NCI-H1436 (cell line): ENCODE measurements at regions not wholly inside any gene's neighbourhood (a gene's known extent, or its start where the extent isn't known, plus 50 kb on each side); places are given as distances from the start of the nearest gene placed in this dataset.
"Not testable (repeated sequence)": the region's sequence is repeated elsewhere in the genome, so short reads cannot be mapped to it uniquely, and the experiment has no call there.

Experiments used
- DNase-seq: peaks from one replicate; lab custom pipeline; 2025; lab: John Stamatoyannopoulos, UW

DNA sequence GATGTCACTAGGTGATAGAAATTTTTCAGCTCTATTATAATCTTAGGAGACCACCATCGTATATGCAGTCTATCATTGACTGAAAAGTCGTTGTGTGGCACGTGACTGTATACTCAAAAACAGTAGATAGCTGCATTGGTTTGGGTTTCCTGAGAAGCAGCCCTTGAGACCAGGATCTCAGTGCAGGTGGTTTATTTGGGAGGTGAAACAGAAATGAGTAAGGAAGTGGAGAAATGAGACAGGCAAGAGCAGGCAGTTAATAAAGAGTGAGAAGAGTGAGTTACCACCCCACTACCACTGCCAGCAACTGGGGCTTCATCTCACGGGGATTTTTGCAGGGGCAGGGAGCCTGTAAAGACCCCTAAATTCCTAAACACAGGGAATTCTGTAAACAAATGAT lies 221.0 kb downstream of the SHQ1 start:
- no peak for DNase-seq

DNA sequence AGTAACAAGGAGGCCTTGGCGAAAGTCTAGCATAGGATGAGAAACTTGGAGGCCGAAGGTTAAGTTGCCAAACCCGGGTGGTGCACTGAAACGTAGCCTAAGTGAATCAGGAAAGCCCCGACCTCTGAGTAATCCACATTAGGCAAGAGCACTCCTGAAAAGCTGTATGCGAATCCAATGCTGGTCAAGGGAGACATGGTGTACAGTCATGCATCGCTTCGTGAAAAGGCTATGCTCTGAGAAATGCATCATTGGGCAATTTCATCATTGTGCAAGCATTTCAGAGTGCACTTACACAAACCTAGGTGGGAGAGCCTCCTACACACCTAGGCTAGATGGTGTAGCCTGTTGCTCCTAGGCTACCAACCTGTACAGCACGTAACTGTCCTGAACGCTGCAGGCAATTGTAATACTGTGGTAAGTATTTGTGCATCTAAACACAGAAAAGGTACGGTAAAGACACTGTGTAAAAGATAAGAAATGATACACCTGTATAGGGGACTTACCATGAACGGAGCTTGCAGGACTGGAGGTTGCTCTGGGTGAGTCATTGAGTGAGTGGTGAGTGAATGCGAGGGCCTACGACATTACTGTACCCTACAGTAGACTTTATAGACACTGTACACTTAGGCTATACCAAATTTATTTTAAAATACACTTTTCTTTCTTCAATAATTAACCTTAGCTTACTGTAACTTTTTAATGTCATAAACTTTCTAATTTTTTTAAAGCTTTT lies 222.5 kb downstream of the SHQ1 start:
- DNase-seq = no peak

DNA sequence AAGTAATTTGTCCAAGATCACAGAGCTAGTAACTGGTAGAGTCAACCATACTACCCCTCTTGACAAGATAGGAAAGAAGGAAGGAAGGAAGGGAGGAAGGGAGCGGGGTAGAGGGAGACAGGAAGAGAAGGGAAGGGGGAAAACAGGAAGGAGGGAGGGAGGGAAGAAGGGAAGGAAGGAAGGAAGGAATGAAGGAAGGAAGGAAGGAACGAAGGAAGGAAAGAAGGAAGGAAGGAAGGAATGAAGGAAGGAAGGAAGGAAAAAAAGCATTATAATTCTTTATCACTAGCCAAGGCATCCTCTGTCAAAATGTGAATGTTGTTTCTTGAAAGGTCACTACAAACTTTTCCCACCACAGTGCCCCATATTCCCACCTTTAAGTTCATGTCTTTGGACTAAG lies 223.6 kb downstream of the SHQ1 start:
- DNase-seq = no peak

DNA sequence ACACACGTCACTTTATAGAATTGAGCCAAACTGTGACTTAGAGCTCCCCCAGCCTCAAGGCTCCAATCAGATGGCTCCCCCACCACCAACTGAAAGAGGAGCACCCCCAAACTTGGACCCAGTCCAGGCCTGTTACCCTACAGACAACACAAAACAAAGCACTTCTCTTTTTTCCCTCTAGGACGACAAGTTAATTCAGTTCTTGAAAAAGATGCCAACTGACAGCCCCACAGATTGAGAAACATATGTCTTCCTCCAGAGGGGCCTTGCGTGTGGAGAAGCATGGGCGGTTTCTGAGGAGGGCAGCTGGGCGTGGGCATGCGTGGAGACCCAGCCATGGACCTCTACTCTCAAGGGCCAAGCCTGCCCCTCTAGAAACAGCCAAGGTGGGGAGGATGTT lies 229.5 kb downstream of the SHQ1 start:
- no peak for DNase-seq

DNA sequence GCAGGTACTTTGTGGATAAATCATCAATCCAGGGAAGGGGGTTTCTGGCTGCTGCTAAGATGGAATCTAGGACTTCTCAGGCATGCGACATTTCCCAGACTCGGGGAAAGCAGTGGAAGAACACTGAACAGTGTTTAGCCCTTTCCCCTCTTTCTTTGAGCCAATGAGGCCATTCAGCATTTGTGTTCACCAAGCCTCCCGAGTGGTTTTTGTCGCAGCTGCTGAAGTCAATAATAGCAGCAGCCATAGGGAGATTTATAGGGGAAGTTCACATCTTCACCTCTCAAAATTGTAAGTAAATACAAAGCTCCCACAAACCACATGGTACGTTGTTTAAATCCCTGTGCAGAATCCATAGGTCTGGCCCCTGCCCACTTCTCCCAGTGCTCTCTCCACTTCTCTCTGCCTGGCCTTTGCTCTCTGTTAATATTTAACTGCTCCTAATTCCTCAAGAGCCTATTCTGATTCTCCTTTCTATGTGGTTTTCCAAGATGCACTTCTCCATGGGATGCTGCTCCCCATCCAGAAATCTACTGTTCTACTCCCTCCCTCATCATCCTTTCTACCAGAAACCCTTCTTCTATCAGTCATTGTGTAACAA lies 230.7 kb downstream of the SHQ1 start:
- no peak for DNase-seq

DNA sequence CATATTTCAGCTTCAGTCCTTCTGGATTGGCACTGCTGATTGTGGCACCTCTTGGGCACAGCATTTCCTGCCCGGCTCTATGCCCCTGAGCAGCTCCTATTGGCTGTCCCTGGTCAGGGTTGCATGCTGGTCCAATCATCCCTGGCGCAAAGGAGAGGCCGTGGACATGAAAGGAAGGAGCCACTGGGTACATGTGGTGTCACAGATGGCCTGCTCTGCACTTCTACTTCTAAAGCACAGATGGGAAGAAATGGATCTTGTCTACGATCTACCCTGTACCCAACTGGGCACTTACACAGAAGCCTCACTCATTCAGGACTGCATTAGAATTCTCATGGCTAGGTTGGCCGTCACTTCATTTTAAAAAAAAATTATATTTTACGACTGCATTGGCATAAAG lies 232.5 kb downstream of the SHQ1 start:
- DNase-seq = no peak

DNA sequence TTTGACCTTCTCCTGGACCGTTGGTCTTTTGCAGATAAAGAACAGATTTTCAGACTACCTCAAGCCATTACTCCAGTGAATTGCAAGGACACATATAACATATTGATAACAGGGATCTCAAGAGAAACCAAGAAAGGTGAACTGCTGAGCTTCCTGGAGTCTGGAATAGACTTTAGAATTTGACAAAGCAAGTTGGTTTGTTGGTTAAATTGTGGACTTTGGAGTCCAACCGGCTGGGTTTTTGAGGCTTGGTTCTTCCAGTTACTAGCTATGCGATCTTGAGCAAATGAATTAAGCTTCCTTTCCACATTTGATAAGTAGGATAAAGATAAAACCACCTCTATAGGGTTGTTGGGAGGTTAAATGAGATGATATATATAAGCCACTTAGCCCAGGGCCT lies 233.1 kb downstream of the SHQ1 start:
- no peak for DNase-seq

DNA sequence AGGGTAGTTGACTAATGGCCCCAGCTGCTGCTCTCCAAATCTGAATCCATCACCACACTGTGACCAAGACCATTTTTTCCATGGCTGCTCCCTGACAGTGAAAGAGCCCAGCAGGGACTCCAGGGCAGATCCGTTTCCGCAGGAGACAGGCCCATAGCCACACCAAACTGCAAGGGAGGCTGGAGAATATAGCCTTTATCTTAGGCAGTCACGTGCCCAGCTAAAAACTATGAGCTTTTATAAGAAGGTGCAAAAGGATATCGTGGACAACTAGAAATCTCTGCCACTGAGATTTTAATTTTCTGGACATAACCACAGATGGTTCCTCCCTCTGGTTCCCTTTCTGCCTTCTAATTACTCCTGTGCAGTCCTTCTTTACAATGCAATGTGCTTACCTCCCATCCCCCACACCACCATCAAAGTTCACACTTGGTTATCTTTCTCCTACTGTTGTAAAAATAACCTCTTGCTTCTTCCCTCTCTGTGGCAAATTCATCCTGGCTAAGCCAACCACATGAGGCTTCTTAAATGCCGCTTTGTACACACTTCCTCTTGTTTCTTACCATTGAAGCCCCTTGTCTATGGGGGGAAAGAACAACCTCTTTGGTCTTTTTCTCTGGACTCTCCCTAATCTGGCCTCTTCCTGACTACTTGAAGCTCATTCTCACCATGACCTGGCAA lies 233.7 kb downstream of the SHQ1 start:
- DNase-seq = no peak

DNA sequence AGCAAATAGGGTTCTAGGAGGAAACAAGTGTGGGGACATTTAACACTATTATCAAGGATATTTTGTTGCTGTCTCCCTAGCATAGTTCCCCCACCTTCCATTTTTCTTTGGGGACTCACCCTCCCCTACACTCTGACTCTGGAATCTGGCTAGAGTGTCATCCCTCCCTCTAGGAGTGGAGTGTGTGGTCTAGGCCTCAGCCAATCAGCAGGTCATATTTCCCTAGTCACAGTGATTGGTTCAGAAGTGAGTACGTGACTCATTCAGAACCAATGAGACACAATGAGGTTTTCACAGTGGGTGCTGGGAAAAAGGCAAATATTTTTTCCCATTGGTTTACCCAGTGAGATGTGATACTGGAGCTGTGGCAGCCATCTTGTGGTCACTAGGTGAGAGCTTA lies 234.4 kb downstream of the SHQ1 start:
- DNase-seq = no peak

DNA sequence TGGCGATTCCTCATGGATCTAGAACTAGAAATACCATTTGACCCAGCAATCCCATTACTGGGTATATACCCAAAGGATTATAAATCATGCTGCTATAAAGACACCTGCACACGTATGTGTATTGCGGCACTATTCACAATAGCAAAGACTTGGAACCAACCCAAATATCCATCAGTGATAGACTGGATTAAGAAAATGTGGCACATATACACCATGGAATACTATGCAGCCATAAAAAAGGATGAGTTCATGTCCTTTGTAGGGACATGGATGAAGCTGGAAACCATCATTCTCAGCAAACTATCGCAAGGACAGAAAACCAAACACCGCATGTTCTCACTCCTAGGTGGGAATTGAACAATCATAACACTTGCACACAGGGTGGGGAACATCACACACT lies 239.1 kb downstream of the SHQ1 start:
- not testable (repeated sequence) for DNase-seq

DNA sequence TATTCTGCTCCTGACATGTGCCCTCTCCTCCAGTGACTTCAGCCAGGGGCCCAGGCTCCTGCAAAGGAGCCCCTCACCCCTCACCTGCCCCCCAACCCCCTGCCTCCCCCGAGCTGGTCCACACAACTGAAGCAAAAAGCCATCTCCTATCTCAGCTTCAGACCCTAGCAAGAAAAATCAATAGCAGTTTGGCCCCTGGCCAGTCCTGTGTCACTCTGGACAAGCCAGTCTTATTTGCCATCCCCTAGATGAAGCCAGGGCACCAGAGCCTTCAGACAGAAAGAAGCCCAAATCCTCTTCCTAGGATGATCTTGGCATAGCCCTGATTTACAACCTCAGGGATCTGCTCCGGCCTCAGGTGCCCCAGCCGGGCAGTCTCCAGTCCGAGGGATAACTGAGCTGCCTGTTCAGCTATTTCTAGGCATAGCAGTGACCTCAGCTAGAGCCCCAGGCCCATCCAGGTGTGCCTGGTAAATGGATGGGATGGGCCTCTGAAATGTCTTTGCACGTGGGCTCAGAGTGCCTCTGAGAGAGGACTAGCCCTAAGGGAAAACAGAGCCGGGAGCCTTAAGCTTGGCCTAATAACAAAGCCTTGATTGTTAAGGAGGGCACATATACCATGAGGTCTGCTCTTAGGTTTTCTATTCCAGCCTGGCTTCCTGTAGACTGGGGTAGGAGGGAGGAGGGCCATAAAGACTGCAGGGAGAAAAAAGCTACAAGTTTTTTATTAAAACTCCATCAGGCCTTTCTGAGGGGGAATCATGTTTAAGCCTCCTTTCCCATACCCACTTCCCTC lies 242.0 kb downstream of the SHQ1 start:
- DNase-seq = no peak

DNA sequence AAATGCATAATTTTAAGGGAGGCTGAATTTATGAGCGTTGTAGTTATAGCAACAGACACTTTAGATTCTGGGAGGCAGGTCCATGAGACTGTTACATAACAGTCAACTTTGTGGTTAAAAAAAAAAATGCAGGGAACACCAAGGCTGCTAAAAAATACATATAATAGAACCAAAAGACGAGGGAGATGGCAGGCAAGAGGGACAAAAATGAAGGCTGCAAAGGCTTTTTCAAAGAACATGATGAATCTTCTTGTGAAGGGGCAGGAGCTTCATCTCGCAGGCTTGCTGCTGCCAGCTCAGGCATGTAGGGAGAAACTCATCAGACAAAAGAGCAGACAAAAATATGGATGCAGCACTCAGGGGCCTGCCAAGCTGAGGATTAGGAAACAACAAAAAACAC lies 243.9 kb downstream of the SHQ1 start:
- no peak for DNase-seq

DNA sequence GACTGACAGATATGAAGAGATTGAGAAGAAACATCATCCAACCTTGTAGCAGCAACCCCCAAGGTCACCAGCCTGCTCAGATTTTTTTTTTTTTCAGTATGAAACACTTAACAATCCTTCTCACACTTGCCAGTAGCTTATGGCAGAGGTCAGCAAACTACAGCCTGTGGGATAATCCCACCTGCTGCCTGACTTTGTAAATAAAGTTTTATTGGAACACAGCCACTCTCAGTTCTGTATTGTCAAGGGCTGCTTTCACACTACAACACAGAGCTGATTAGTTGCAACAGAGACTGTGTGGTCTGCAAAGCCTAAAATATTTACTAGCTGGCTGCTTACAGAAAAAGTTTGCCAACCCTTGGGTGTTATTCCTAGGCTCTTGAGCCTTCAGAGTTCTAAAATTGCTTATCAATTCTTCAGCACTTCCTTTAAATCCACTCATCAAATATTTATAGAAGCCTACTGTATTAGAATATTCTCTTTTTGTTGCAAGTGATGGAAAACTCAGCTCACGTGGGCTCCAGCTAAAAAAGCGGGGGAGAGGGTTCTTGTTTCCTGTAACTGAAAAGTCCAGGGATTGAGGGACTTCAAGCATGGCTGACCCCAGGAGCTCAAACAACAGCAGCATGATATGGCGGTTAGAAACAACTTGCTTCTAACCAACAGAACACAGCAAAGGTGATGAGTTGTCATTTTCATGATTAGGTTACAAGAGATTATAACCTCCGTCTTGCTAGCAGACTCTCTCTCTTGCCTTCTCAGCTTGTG lies 246.1 kb downstream of the SHQ1 start:
- no peak for DNase-seq

DNA sequence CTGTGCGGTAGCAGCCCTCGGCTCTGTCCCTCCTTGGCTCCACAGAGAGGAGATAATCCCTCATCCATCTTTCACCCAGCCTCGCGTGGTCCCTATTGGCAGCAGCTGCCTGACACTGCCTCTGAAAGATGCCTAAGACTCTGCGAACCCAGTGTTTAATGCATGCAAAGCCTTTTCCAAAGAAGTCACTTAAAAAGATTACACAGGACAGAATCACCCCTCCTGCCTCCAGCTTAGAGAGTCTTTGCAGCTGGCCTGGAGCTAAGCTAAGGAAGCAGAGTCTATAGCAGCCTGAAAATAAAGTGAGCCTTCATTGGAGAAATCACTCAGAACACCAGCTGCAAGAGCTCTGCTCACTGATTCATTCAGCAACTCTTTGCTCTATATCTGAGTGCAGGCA lies 247.2 kb downstream of the SHQ1 start:
- no peak for DNase-seq

DNA sequence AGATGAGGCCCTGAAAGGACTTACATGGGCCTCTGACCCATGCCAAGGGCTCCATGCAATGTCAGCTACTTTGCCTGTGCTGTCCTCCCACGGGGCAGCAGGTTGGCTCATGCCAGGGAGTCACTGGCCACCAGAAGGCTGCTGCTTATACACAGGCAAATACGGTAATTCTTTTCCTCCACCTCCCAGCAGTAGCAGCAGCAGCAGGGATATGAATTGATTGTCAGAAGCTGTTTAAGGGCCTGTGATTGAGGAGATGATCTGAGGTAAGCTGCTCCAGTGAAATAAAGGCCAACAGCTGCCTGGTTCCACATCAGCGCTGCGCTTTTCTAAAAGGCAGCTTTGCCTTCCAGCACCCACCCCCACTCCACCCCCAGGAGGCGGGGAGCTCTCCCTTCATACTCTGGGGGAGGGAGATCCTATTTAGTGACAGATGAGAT lies 250.5 kb downstream of the SHQ1 start:
- peak; percentile 5 for DNase-seq

DNA sequence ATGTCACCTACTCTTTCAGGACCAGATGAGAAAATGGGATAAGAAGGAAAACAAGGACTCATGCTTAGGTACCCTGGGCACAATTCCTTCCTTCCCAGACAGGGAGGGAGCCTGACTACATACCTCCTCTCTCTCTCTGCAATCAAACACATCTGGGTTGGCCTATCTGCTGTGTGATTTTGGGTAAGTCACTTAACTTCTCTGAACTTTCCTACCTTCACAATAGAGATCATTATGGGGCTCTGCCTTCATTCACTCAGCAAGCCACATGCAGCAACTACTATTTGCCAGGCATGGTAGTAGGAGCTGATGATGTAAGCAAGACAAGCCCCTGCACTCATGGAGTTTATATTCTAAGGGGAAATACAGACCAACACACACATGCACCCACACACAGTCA lies 251.2 kb downstream of the SHQ1 start:
- no peak for DNase-seq

DNA sequence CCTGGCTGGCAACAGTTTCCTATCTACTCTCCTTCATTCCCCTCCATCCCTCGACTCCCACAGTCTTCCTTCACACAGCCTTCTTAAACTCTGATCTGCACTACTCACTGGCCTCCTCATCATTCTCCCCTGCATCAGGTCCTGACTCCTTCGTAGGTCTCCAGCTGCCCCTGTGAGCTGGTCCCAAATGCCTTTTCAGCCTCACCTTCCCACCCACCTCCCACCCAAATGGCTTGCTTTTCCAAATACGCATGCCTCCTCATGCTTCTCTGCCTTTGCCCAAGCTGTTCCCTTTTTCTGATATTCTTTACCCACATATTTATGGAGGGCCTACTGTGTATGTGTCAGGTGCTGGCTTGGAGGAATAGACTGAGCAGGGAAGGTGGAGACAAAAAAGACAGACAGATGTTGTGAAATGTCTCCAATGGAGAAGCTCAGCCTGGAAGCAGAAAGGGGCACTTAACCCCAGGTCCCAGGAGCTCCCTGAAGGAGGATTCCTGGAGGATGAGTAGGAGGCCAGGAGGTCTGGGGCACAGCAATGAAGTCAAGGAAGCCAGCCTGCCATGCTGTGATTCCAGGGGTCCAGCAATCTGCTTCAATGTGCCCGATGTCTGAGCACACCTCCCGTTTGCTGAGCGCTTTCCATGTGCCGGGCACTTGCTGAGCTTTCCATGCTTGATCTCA lies 252.2 kb downstream of the SHQ1 start:
- DNase-seq = no peak

DNA sequence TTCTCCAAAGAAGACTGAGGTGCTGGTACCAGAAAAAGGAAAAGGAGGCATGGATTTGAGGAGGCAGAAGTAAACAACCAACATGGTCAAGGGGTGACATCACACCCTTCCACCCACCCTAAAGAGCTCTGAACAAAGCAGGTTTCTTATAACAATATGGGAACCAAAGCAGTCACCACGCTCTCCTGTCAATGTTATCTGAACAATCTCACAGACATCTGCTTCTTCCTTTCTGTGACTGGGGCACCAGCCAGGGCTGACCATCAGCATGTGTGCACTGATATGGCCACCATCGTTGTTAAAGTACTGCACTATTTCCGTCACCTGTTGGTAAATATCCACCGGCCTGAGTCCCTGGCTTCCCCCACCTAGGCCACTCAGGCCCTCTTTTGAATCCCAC lies 252.9 kb downstream of the SHQ1 start:
- no peak for DNase-seq

DNA sequence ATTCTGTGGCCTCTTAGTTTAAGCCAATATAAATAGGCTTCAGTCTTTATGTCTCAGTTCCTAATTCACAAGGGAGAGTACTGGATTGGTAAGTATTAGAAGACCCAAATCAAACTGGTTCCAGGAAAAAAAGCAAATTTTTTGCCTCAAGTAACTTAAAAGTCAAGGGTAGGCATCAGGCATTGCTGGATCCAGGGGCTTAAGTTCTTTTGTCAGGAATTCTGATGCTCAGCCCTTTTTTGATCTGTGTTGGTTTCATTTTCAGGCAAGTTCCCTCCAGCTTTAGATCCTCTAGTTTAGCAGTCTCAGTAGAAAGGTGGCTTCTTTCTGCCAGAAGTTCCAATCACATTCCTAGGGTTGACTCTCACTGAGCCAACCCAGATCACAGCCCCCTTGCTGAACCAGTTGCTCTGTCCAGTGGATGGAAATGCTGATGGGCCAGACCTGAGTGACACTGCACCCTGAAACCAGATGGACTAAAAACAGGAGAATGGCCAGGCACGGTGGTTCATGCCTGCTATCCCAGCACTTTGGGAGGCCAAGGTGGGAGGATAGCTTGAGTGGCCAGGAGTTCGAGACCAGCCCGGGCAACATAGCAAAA lies 253.5 kb downstream of the SHQ1 start:
- no peak for DNase-seq

DNA sequence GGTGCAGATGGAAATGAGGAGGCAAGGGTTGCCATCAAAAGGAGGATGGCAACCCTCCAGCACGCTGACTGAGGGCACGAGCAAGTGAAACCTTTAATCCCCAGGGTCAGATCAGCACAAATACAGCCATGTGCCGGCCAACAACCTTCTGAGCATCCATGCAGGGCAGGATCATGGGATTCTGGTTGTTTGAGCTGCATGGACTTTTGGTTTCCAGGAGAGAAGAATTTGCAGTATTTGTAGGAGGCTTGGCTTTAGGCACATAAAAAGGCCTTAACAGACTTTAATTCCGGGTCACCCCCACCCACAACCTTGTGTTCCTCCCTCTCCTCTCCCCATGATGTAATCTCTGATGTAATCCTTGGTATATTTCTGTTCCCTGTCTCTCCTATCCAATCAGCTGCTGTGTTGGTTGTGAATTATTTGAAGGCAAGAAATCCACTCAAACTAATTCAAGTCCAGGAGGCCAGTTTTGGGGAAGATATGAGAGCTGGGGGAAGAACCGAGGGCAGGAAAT lies 254.3 kb downstream of the SHQ1 start:
- no peak for DNase-seq
